HUES6 (cell line): ENCODE measurements at regions not wholly inside any gene's neighbourhood (a gene's known extent, or its start where the extent isn't known, plus 50 kb on each side); places are given as distances from the start of the nearest gene placed in this dataset.

Source experiments
- H3K27ac ChIP-seq: 2 replicates; pipeline ENCODE4 v1.7.0; 2013; ENCODE audit warnings: low read depth, mild to moderate bottlenecking, low read length, inconsistent platforms
- H3K27me3 ChIP-seq: 2 replicates; pipeline ENCODE4 v1.6.1; 2013; ENCODE audit warnings: low read length; ENCODE audit not compliant: control insufficient read depth, insufficient read depth
- H3K36me3 ChIP-seq: 2 replicates; pipeline ENCODE4 v1.6.1; 2013; ENCODE audit warnings: low read length; ENCODE audit not compliant: control insufficient read depth, insufficient read depth
- H3K4me1 ChIP-seq: 2 replicates; pipeline ENCODE4 v1.6.1; 2013; ENCODE audit warnings: low read length; ENCODE audit not compliant: control insufficient read depth, insufficient read depth
- H3K4me3 ChIP-seq: 2 replicates; pipeline ENCODE4 v1.5.1; 2013; ENCODE audit warnings: low read depth, low read length
- H3K9ac ChIP-seq: one replicate; pipeline ENCODE4 v1.6.1; 2013; ENCODE audit warnings: mild to moderate bottlenecking, low read length
- H3K9me3 ChIP-seq: 2 replicates; pipeline ENCODE4 v1.6.1; 2013; ENCODE audit warnings: low read depth, low read length; ENCODE audit not compliant: control insufficient read depth, insufficient read depth

- 0 out of 2 replicates have a peak, but pooled peaks cover 4% of the 10 kb centered on the region for H3K4me1 ChIP-seq
- no peak overlapping the region for H3K4me3 ChIP-seq
- no peak overlapping the region for H3K9ac ChIP-seq
- no peak overlapping the region for H3K27ac ChIP-seq
- no peaks in the 10 kb centered on the region for H3K36me3 ChIP-seq
- H3K27me3 ChIP-seq: no peaks in the 10 kb centered on the region
- H3K9me3 ChIP-seq: no peaks in the 10 kb centered on the region; the same call in 1 of the 2 replicates
These were observed 245.8 kb downstream of the LIG4 start for GRCh38 chr13:107969546-107969945.

DNA sequence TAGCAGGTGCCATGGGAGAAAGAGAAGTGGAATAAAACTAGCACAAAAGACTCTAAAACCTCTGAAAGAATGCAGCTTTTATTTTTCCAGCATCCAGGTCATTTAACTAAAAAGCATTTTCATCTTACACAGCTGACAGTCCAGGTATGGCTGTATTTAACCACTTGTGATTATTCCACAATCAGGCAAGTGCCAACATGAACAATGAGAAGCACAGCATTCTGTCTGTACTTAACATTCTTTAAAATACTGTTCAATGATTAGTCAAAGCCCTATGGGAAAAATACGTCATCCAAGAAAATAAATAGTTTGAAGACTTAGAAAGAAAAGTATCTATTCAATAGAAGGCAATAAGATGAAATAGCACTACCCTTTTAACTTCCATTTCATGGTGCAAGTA is 246.9 kb downstream of the LIG4 start:
- Histone ChIP-seq H3K36me3 (no peaks in the 10 kb centered on the region), H3K4me3 (no peak overlapping the region), H3K9me3 (no peaks in the 10 kb centered on the region; the same call in 1 of the 2 replicates), H3K9ac (no peak overlapping the region), H3K27ac (no peak overlapping the region), H3K4me1 (0 out of 2 replicates have a peak, but pooled peaks cover 4% of the 10 kb centered on the region), H3K27me3 (no peaks in the 10 kb centered on the region)

DNA sequence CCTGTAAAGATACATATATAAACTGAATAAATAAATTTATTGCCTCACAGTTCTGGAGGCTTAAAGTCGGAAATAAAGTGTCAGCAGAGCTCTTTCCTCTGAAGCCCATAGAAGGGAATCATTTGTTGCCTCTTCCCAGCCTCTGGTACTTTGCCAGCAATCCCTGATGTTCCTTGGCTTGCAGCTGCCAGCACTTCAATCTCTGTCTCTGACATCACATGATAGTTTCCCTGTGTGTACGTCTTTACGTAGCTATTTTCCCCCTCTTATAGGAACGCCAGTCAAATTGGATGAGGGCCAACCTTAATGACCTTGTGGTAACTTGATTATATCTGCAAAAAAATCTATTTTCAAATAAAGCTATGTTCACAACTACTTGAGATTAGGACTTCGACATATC is 250.9 kb downstream of the LIG4 start:
- no peak overlapping the region for H3K9ac ChIP-seq
- H3K9me3 ChIP-seq: no peaks in the 10 kb centered on the region; the same call in 1 of the 2 replicates
- no peaks in the 10 kb centered on the region for H3K4me1 ChIP-seq
- no peaks in the 10 kb centered on the region for H3K36me3 ChIP-seq
- H3K27ac ChIP-seq: no peak overlapping the region
- no peaks in the 10 kb centered on the region for H3K27me3 ChIP-seq
- H3K4me3 ChIP-seq: no peak overlapping the region

- no peak overlapping the region for H3K27ac ChIP-seq
- no peaks in the 10 kb centered on the region for H3K4me1 ChIP-seq
- H3K36me3 ChIP-seq: no peaks in the 10 kb centered on the region
- H3K9ac ChIP-seq: no peak overlapping the region
- no peaks in the 10 kb centered on the region for H3K27me3 ChIP-seq
- no peaks in the 10 kb centered on the region; the same call in 1 of the 2 replicates for H3K9me3 ChIP-seq
- no peak overlapping the region for H3K4me3 ChIP-seq
These were observed 253.3 kb downstream of the LIG4 start for GRCh38 chr13:107961849-107962608.

- H3K4me3 ChIP-seq: no peak overlapping the region
- H3K9me3 ChIP-seq: no peaks in the 10 kb centered on the region
- H3K27me3 ChIP-seq: no peaks in the 10 kb centered on the region
- no peaks in the 10 kb centered on the region for H3K4me1 ChIP-seq
- H3K9ac ChIP-seq: no peak overlapping the region
- H3K36me3 ChIP-seq: no peaks in the 10 kb centered on the region
- H3K27ac ChIP-seq: no peak overlapping the region
These were observed 255.0 kb downstream of the LIG4 start for GRCh38 chr13:107960301-107960700.

GRCh38 chr13:107956889-107957288 is 258.4 kb downstream of the LIG4 start:
- Histone ChIP-seq H3K27me3 (no peaks in the 10 kb centered on the region), H3K9ac (no peak overlapping the region), H3K9me3 (no peaks in the 10 kb centered on the region), H3K36me3 (no peaks in the 10 kb centered on the region), H3K4me3 (no peak overlapping the region), H3K4me1 (no peaks in the 10 kb centered on the region), H3K27ac (no peak overlapping the region)

- Histone ChIP-seq H3K4me3 (no peak overlapping the region), H3K9ac (no peak overlapping the region), H3K27ac (no peak overlapping the region)
These were observed 273.2 kb downstream of the LIG4 start for GRCh38 chr13:107942030-107942617.

DNA sequence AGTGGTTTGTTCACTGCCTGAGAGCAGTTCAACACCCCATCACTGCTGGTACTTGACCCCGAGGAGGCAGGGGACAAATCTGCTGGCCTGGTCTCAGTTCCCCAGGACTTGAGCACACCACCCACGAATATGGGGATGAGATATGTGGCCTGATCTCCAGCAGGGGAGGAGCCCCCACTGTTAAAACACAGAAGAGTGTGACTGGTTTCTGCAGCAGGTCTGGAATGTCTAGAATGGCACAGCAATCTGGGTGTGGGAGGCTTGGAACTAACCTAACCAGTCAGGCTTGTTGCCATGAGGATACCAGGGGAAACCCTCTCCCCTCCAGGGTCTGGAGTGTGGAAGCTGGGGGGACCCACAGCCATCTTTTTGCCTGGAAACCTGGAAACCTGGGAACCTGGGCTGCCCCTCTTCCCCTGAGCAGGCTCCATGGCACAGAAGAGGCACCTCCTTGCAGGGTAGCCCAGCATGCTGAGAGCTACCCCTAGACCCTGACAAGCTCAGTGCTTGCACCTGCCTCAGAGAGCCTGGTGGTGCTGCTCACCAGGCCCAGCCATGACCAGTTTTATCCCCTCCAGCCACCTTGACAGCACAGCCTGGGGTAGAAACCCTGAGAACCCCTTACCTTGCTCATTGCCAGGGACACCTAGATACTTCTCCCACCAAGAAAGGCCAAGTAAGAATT is 273.8 kb downstream of the LIG4 start:
- no peaks in the 10 kb centered on the region for H3K9me3 ChIP-seq
- H3K9ac ChIP-seq: no peak overlapping the region
- no peaks in the 10 kb centered on the region for H3K36me3 ChIP-seq
- H3K27ac ChIP-seq: no peak overlapping the region
- no peaks in the 10 kb centered on the region for H3K4me1 ChIP-seq
- H3K4me3 ChIP-seq: no peak overlapping the region
- H3K27me3 ChIP-seq: no peaks in the 10 kb centered on the region

More at GRCh38 chr13:107942030-107942617, 273.2 kb downstream of the LIG4 start:
- no peaks in the 10 kb centered on the region for H3K4me1 ChIP-seq
- no peaks in the 10 kb centered on the region for H3K9me3 ChIP-seq
- H3K27me3 ChIP-seq: no peaks in the 10 kb centered on the region
- H3K36me3 ChIP-seq: no peaks in the 10 kb centered on the region

- no peaks in the 10 kb centered on the region for H3K4me1 ChIP-seq
- no peak overlapping the region for H3K4me3 ChIP-seq
- no peak overlapping the region for H3K27ac ChIP-seq
- no peaks in the 10 kb centered on the region for H3K9me3 ChIP-seq
- no peak overlapping the region for H3K9ac ChIP-seq
- no peaks in the 10 kb centered on the region for H3K27me3 ChIP-seq
- H3K36me3 ChIP-seq: no peaks in the 10 kb centered on the region
These were observed 277.5 kb downstream of the LIG4 start for GRCh38 chr13:107937848-107938247.

- Histone ChIP-seq H3K9me3 (no peaks in the 10 kb centered on the region), H3K27ac (no peak overlapping the region), H3K4me3 (no peak overlapping the region), H3K36me3 (no peaks in the 10 kb centered on the region), H3K9ac (no peak overlapping the region), H3K27me3 (no peaks in the 10 kb centered on the region), H3K4me1 (no peaks in the 10 kb centered on the region)
These were observed 284.3 kb downstream of the LIG4 start for GRCh38 chr13:107931056-107931455.

- no peak overlapping the region for H3K27ac ChIP-seq
- no peaks in the 10 kb centered on the region for H3K4me1 ChIP-seq
- no peak overlapping the region for H3K9ac ChIP-seq
- no peaks in the 10 kb centered on the region for H3K36me3 ChIP-seq
- no peaks in the 10 kb centered on the region for H3K9me3 ChIP-seq
- H3K27me3 ChIP-seq: no peaks in the 10 kb centered on the region
- H3K4me3 ChIP-seq: no peak overlapping the region
These were observed 286.6 kb downstream of the LIG4 start for GRCh38 chr13:107928762-107929161.
